Lung microvascular endothelial cell (primary cell): ENCODE measurements at regions not wholly inside any gene's neighbourhood (a gene's known extent, or its start where the extent isn't known, plus 50 kb on each side); places are given as distances from the start of the nearest gene placed in this dataset.
A peak's percentile ranks its signal among the peaks of the same experiment; 100 is the strongest.

Source experiments
- DNase-seq, 2 donors: peaks; one replicate each; pipeline versions ENCODE4 v3.0.0 to v3.0.0-alpha.2; 2010; ENCODE audit warnings: low read depth in 2 of 2

- DNase-seq, result peak in 1 of 2 donors; percentile 63
Observed at GRCh38 chr12:93011100-93011499, 82.0 kb upstream of the EEA1 start.

GRCh38 chr12:93015871-93016751 lies 87.0 kb upstream of the EEA1 start:
- DNase-seq, result peak; percentile 21 to 96

GRCh38 chr12:93016752-93017350 lies 87.8 kb upstream of the EEA1 start:
- DNase-seq, result peak in 1 of 2 donors; percentile 84

- DNase-seq, result no peak
Observed at GRCh38 chr12:93018610-93019009, 89.5 kb upstream of the EEA1 start.

- DNase-seq, result no peak
Observed at GRCh38 chr12:93019212-93019927, 90.3 kb upstream of the EEA1 start.

DNA sequence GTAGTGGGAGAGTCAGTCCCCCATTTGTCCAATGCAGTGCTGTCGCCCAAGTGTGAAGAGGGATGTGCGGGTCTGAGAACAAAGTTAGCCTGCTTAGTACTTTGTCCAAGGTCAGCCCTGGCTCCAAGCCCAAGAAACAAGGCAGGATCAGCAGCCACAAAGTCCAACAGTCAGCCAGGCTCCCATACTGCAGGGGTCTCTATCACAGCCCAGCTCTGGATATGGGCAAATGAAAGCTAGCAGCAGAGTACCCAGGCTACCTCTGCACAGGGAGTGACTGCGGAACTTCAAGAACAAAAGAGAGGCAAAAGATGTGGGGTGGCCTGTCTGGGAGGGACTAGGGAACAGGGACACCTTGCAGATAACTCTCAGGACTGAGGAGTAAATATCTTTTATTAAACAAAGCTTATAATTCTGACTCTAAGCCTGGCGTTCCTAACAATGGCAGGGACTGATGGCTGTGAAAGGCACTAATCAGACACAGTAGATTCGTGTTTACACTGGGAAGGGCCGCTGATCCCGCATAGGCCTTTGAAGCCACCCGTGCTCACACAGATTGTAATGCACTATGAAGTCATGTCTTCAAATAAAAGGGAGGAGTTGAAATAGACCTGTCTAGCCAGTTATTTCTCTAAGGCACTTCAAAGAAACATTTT lies 91.0 kb upstream of the EEA1 start:
- peak in 1 of 2 donors; percentile 23 for DNase-seq

DNA sequence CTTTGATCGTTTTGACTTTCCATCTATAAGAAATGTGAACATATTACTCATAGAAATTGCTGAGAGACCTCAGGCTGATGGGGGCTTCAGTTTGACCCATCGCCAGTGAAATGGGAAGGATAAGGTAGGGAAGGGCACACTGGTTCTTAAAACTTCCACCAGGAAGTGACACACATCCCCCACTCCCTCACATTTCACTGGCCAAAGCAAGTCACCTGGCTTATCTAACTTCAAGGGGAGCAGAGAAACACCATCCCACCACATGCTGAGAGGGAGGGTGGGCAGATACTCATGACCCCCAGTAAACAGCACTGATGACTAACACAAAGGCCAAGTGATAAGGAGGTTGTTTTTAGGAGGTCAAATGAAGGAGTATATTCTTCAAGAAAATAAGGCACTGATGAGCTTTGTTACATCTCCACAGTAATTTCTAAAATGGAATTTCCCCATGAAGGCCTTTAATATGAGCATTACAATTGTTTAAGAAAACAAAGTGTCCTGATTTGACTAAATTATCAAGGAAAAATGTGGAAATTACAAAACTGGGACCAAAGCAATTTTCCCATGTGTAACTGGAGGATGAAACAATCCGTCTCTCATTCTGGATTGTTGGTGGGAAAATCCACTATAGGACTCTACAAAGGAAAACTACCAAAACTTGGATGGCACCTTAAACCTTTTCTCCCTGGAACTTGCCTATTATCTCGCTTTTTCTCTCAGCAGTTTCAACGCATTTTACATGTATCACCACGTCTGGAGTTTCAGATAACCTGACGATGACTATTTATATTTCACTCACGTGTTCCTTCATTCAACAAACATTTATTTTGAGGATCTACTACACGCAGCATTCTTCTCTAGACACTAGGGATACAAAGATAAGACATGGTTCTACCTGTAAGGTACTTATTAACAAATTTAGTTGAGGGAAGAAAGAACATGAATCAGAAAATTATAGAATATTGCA lies 91.8 kb upstream of the EEA1 start:
- no peak for DNase-seq

DNA sequence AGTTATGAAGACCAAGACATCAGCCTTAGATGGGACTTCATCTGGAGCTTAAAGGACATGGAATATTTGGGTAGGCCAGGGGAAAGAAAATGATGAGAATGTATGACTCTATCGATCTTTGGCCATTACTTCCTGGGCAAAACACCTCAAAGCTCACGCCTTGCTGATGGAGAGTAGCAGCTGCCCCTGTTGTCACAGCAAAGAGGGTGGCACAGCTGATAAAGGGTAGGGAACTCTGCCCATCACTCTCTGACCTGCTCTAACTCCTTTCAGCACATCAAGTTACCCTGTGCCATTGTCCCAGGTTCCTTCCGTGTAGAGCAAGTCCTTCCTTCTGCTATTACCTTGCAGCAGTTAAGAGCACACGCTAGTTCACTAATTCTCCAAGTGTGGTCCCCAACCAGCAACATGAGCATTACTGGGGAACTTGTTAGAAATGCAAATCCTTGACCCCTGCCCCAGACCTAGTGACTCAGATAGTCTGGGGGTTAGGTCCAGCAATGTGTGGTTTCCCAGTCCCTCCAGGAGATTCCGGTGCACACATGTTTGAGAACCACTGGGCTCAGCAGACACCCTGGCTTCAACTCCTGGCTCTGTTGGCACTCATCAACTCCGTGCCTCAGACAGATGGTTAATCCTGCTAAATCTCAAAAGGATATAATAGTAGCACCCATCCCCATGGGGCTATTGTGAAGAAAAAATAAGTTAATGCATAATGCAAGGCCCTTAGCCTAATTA lies 93.7 kb upstream of the EEA1 start:
- DNase-seq, result no peak

GRCh38 chr12:93025145-93026103 lies 96.3 kb upstream of the EEA1 start:
- peak; percentile 80 to 87 for DNase-seq

GRCh38 chr12:93027041-93027440 lies 97.9 kb upstream of the EEA1 start:
- no peak for DNase-seq

- DNase-seq, result no peak
Observed at GRCh38 chr12:93029091-93029490, 100.0 kb upstream of the EEA1 start.

DNA sequence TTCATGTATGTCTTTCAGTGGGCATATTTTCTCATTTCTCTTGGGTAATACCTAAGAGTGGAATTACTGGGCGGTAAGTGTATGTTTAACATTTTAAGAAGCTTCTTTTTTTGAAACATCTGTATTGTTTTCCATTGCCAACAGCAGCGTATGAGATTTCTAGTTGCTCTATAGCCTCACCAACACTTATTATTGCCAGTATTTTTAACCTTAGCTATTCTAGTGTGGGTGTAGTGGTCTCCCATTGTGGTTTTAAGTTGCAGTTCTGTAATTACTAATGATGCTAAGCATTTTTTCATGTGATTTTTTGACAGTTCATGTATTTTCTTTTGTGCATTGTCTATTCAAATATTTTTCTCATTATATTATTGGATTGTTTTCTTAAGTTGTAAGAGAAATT lies 101.9 kb upstream of the EEA1 start:
- no peak for DNase-seq

GRCh38 chr12:93032758-93033157 lies 103.7 kb upstream of the EEA1 start:
- DNase-seq, result peak; percentile 91 to 97

DNA sequence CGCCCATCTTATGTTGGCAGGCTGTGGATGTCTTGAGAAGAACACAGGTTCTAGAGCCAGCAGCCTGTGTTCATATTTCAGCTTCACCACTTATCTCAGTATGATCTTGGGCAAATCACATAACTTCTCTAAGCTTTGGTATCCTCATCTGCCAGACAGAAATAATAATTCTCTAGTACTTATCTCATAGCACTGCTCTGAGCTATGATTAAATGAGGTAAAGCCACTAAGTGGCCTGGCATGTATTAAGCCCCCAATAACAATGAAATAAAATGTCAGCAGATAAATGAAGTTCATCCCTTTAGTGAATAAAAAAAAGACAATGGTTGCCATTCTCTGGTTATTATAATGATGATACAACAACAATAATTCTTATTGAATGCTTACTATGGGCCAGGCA lies 104.9 kb upstream of the EEA1 start:
- no peak for DNase-seq

DNA sequence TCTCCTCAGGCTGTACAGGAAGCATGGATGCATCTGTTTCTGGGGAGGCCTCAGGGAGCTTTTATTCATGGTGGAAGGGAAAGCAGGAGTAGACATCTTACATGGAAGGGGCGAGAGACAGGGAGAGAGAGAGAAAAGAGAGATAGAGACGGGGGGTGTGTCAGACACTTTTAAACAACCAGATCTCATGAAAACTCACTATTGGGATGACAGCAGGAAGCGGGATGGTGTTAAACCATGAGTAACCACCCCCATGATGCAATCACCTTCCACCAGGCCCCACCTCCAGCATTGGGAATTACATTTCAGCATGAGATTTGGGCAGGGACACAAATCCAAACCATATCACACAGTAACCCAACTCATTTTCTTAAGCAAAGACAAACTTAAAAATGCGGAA lies 110.0 kb upstream of the EEA1 start:
- DNase-seq, result no peak

DNA sequence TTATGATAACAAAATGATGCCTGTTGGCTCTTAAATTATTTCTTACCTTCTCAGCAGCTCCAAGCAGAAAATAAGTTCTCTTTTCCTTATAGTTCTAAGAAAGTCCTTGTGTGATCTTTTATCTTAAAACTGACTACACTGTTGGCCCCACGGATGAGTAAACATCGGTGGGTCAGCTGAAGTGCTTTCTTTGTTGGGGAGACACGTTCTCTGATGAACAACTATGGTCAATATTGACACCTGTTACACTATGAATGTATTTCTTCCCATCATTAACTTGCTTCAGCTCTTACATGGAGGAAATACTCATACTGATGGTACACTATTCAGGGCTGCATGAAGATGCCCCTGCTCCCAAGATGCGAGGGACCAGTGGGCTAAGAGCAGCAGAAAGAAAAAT lies 110.8 kb upstream of the EEA1 start:
- no peak for DNase-seq

DNA sequence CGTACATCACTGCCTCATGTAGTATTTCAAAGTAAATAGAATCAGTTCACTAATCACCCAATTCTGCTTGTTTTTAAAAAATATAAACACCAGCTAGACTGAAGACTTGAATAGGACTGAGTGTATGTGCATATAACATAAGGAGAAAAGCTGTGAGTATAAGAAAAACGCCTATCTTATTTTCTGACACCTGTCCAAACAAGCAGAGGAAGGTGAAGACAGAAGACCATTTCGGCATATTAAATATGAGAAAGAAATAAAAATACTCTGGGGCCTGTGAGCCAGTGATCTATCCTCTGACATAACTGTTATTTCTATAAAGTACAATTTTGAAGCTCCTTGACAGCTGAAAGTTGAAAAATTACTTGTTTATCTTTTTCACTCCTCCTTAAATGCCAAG lies 111.3 kb upstream of the EEA1 start:
- no peak for DNase-seq

GRCh38 chr12:93041416-93041815 lies 112.3 kb upstream of the EEA1 start:
- no peak for DNase-seq

- DNase-seq, result no peak
Observed at GRCh38 chr12:93042283-93042682, 113.2 kb upstream of the EEA1 start.
